T47D (cell line): ENCODE measurements at regions not wholly inside any gene's neighbourhood (a gene's known extent, or its start where the extent isn't known, plus 50 kb on each side); places are given as distances from the start of the nearest gene placed in this dataset.
"Not testable (repeated sequence)": the region's sequence is repeated elsewhere in the genome, so short reads cannot be mapped to it uniquely, and the experiment has no call there.

ENCODE experiments used
- DNase-seq, 2 experiments: peaks; one replicate each; pipeline versions ENCODE4 v3.0.0 to v3.0.0-alpha.2; 2011 to 2012; ENCODE audit warnings: low read depth in 1 of 2, low spot score in 1 of 2
- JUND ChIP-seq: IDR thresholded peaks from 2 replicates; pipeline ENCODE4 v1.6.1; 2012; ENCODE audit warnings: low read depth
- in situ Hi-C: cut with HindIII; loops from 2 replicates; pipeline ENCODE4 v1.10.0; 2016; ENCODE audit warnings: low sequenced_read_pairs, low pct_unique_long_range_greater_than_20kb

DNA sequence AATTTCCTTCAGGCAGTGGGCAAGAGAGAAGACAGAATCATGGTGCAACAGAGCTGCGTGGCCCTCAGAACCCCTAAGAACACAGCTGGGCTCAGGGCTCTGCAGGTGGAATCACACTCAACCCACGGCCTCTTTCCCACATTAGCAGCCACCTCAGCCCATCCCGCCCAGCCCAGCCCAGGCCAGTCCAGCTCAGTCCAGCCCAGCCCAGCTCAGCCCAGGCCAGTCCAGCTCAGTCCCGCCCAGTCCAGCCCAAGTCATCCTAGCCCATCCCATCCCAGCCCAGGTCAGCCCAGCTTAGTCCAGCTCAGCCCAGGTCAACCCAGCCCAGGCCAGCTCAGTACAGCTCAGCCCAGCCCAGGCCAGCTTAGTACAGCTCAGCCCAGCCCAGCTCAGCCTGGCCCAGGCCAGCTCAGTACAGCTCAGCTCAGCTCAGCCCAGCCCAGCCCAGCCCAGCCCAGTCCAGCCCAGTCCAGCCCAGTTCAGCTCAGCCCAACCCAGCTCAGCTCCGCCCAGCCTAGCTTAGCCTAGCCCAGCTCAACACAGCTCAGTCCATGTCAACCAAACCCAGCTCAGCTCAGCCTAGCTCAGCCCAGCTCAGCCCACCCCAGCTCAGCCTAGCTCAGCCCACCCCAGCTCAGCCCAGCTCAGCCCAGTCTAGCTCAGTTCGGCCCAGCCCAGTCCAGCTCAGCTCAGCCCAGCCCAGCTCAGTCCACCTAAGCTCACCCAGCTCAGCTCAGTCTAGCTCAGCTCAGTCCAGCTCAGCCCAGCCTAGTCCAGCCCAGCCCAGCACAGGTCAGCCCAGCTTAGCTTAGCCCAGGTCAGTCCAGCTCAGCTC lies 183.1 kb downstream of the TMEM121 start:
- no peak for DNase-seq
- no peak for TF ChIP-seq JUND
- in situ Hi-C loops = no loop called here

DNA sequence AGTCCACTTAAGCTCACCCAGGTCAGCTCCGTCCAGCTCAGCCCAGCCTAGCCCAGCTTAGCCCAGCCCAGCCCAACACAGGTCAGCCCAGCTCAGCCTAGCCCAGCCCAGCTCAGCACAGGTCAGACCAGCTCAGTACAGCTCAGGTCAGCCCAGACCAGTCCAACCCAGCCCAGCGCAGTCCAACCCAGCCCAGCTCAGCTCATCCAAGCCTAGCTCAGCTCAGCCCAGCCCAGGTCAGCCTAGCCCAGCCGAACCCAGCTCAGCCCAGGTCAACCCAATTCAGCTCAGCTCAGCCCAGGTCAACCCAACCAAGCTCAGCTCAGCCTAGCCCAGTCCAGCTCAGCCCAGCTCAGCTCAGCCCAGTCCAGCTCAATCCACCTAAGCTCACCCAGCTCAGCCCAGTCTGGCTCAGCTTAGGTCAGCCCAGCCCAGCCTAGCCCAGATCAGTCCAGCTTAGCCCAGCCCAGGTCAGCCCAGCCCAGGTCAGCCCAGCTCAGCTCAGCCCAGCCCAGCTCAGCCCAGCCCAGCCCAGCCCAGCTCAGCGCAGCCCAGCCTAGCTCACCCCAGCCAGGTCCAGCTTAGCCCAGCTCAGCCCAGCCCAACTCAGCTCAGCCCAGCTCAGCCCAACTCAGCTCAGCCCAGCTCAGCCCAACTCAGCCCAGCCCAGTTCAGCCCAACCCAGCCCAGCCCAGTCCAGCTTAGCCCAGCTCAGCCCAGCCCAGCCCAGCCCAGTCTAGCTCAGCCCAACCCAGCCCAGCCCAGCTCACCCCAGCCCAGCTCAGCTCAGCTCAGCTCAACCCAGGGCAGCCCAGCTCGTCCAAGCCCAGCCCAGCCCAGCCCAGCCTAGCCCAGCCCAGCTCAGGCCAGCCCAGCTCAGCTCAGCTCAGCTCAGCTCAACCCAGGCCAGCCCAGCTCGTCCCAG lies 184.0 kb downstream of the TMEM121 start:
- in situ Hi-C loops = no loop called here
- no peak for TF ChIP-seq JUND
- no peak for DNase-seq

DNA sequence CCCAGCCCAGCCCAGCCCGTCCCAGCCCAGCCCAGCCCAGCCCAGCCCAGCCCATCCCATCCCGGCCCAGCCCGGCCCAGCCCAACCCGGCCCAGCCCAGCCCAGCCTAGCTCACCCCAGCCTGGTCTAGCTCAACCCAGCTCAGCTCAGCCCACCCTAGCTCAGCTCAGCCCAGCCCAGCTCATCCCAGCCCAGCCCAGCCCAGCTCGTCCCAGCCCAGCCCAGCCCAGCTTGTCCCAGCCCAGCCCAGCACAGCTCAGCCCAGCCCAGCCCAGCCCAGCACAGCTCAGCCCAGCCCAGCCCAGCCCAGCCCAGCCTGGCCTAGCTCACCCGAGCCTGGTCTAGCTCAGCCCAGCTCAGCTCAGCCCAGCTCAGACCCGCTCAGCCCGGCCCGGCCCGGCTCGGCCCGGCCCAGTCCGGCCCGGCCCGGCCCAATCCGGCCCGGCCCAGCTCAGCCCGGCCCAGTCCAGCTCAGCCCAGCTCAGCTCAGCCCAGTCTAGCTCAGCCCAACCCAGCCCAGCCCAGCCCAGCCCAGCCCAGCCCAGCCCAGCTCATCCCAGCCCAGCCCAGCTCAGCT lies 184.7 kb downstream of the TMEM121 start:
- no peak for DNase-seq
- in situ Hi-C loops = no loop called here
- no peak for TF ChIP-seq JUND

DNA sequence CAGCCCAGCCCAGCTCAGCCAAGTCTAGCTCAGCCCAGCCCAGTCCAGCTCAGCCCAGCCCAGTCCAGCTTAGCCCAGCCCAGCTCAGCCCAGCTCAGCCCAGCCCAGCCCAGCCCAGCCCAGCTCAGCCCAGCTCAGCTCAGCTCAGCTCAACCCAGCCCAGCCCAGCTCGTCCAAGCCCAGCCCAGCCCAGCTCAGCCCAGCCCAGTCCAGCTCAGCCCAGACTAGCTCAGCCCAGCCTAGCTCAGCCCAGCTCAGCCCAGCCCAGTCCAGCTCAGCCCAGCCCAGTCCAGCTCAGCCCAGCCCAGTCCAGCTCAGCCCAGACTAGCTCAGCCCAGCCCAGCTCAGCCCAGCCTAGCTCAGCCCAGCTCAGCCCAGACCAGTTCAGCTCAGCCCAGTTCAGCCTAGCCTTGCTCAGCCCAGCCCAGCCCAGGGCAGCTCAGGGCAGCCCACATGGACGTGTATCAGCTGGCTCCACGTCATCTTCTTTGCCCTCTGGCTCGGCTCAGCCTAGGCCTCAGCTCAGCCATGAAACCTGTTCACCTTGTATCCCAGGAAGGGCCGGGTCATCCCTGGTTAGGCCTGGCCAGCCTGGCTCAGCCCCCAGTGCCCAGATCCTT lies 185.6 kb downstream of the TMEM121 start:
- DNase-seq = no peak
- no peak for TF ChIP-seq JUND
- in situ Hi-C loops = no loop called here

DNA sequence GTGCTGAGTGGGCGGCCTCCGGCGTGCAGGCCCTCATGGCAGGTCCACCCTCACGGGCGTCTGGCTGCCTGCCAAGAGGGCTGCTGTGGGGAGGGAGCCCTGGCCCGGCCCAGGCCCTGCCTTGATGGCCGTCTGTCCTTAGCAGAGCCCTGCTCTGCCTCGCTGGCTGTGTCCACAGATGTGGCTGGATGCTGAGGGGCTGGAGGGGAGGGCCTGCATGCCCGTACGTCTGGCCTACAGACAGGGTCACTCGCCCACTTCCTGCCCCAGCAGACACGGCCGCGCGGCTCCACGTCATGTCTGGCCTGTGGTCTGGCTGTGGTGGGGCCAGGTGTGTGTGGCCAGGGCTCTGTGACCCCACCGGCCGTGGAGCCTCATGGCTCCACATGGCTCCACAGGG lies 186.3 kb downstream of the TMEM121 start:
- in situ Hi-C loops, DNase-seq: not testable (repeated sequence)

DNA sequence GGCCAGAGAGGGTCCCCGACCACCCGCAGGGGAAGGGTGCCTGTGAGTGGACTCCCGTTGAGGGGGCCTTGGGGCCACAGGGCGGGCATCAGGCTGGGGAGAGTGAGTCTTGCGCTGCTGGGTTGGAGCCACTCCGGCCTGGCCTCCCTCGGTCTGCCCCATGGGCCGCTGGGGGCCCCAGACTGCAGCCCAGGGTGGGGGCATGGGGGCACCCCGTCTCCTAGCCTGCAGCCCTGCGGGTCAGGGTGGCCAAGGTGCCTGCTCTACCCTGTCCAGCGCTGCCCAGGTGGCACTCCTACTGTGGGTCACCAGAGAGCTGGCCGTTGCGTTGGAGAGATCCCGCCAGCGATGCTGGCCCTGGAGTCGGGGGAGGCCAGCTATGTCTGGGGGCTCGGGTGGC lies 186.8 kb downstream of the TMEM121 start:
- DNase-seq, in situ Hi-C loops: not testable (repeated sequence)

DNA sequence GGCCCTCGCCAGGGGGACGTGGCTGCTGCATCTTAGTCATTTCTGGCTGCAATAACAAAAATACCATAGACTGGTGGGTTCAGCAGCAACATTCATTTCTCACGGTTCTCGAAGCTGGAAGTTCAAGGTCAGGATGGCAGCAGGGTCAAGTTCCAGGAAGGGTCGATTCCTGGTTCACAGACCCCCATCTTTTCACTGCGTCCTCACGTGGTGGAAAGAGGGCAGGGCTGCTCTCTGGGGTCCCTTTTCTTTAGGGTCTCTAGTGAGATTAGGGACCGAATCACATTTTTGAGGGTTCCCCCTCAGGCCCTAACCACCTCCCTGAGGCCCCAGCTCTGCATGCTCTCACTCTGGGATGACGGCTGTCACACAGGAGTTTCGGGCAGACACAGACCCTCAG lies 187.5 kb downstream of the TMEM121 start:
- DNase-seq, in situ Hi-C loops: not testable (repeated sequence)

DNA sequence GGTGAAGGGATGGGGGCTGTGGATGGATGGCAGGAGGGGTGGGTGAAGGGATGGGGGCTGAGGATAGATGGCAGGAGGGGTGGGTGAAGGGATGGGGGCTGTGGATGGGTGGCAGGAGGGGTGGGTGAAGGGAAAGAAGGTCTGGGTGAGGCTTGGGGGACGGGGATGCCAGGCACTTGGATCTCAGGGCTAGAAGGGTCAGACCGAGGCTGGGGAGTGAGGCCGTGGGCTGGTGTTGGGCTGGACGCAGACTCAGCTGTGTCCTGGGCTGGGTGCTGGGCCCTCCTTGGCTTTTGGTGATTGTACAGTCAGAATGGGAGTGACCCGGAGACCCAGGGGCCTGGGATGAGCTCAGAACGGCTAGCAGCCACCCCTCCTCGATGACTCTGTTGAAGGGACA lies 192.4 kb downstream of the TMEM121 start:
- DNase-seq, in situ Hi-C loops: not testable (repeated sequence)

DNA sequence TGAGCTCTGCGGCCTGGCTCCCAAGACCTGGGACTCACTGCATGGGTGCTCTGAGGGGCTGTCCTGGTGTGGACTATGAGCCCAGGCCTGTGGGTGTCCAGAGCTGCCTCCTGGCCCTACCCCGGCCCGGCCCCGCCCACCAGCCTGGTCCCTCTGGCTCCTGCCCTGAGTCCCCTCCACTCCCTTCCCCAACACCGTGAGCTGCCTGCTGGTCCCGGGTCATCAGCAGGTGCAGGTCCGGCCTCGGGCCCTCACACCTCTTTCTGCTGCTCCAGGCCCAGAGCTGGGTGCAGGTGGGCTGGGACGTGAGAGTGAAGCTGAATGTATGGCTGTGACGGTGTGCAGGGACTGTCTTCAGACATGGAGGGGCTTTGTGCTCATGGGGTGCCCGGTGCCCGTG lies 193.7 kb downstream of the TMEM121 start:
- in situ Hi-C loops, DNase-seq: not testable (repeated sequence)

DNA sequence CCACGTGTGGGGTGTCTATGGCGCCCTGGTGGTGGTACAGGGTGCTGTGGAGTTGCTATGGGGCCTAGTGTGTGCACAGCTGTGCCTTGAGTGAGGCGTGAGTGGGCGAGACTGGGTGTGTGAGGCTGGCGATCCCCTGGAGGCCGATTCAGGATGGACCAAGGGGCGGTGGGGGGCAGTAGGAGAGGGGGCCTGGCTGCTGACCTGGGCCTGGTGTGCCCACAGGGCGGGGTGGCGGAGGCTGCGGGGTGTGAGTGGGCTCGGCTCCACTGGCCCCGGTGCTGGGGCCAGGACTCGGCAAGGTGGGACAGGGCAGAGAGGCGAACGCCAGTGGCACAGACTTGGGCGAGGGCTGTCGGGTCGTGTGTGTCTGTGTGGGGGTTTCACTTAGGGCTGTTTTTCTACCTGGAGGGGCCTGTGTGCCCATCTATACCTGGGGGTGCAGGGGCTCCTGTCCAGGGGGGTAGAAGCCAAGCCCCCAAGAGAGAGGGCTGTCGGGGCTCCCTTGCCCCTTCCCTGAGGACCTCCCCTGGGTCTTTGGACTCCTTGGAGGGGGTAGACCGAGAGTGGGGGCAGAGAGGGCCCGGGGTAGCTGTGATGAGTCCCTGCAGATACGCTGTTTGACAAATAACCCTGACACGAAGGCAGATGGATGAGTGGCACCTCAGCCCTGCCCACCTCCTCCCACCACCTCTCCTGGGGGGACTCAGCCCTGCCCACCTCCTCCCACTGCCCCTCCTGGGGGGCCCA lies 194.6 kb downstream of the TMEM121 start:
- DNase-seq, in situ Hi-C loops: not testable (repeated sequence)

DNA sequence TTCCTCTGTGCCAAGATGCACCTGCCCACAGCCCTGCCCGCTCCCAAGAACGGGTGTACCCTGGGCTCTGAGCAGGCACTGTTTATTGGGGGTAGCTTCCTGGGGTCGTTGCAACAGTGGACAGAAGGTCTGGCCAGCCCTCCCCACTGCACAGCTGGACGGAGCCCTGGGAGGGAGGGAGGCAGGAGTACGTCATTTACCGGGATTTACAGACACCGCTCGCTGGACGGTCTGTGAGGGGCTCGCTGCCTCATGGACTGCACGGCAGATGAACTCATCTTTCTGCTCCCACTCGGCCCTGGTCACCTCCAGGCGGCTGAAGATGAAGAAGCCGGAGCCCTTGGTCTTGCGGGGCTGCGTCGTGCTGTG lies 195.2 kb downstream of the TMEM121 start:
- in situ Hi-C loops, DNase-seq: not testable (repeated sequence)

DNA sequence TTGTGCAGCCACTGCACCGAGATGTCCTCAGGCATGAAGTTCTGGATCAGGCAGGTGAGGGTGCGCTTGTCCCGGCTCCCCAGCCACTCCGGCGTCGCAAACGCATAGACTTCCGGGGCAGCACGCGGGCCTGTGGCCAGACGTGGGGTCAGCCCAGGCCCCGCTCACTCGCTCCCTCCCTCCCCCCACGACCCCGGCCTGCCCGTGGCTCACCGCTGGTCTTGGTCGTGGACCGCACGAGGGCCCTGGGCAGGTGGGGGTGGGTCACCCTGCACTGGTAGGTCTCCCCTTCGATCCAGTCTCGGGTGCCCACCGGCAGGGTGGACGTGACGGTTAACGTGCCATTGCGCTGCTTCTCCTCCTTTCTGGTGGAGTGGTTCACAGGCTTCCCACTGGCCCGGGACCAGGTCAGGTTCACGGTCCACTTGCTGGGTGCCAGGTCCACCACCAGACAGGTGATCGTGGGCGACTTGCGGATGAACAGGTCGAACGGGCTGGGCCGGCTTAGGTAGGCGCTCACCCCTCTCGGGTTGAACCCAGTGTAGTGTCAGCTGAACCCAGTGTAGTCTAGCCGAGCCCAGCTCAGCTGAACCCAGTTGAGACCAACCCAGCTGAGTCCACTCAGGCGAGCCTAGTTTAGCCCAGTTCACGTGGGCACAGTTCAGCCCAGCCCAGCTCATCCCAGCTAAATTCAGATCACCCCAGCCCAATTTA lies 195.8 kb downstream of the TMEM121 start:
- in situ Hi-C loops = not testable (repeated sequence)
- DNase-seq = peak in 1 of 2 experiments; percentile 12

DNA sequence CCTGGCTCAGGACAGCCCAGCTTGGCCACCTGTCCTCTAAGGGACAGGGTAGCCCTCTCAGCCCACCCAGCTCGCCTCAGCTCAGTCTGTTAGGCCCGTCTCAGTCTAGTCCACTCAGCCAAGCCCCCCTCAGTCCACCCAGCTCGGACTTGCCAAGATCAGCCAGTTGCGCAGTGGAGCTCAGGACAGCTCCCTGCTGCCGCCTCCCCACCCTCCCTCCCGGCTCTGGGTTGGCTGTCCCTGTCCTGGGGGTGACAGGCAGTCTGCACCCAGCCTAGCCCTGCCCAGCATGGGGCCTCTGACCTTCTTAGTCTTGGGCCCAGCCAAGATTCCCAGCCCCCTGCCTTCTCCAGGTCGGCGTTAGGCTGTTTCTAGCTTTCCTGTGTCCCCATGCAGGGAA lies 196.9 kb downstream of the TMEM121 start:
- DNase-seq, in situ Hi-C loops: not testable (repeated sequence)

DNA sequence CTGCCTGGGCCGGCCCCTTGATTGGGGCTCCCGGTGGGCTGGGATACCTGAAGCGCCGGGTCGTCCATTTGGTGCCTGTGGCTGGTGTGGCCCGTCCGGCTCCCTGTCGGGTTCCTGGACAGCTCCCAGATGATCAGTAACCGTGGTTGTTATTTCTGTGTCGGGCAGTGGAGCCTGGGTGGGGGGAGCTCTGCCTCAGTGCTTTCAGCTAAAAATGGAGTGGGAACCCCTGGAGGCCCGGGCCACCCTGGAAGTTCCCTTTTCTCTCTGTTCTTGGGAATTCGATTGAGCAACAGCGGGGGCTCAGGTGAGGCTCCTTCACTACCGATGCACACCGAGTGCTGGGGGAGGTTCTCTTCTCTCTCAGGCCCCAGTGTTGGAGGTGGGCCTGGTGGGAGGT lies 197.4 kb downstream of the TMEM121 start:
- in situ Hi-C loops = not testable (repeated sequence)

DNA sequence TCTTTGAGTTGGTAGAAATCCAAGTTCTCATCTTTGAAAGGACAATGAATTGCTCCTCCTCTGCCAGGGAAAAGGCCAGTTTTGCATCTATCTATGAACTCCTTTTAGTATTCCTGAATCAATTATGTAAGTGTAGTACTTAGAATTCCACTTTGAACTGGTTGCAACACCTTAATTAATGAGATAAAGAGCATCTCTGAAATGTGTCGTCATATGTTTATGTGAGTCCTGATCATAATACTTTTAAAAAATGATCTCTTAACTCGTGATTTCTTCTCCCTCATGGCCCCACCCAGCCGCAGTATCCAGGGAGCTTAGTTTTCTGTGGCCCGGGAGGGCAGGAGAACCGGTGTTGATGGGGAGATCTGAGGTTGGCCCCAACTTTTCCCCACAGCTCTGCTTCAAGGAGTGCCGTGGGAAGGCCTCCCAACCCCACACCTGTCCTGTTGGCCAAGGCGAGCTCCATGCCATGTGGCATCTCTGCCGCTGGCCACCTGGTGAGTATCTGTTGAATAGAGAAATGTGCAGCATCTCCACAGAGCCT lies 203.5 kb downstream of the TMEM121 start:
- in situ Hi-C loops, DNase-seq: not testable (repeated sequence)

More for the DNA sequence above, 197.4 kb downstream of the TMEM121 start:
- DNase-seq = not testable (repeated sequence)

DNA sequence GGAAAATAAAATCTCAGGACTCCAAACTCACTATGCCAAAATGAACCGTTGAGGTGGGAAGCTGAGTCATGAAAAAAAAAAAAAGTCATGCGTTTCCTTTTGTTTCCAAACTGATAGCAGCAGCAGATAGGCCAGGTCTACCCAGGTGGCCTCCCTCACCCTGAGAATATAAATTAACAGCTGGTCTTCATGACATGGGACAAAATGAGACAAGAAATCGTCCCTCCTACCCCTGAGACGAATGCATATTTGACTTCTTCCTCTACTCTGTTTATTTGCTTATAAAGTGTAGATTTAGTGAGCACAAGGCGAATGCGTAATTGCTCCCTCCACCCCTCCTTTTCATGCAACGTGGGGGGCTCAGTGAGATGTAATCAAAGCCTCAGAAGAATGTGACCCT lies 204.3 kb downstream of the TMEM121 start:
- in situ Hi-C loops, DNase-seq: not testable (repeated sequence)
